ENCODE measurements at regions not wholly inside any gene's neighbourhood (a gene's known extent, or its start where the extent isn't known, plus 50 kb on each side); places are given as distances from the start of the nearest gene placed in this dataset.
A peak's percentile ranks its signal among the peaks of the same experiment; 100 is the strongest.

GRCh38 chr11:123313262-123313661 lies 116.8 kb upstream of the GRAMD1B start (continued):
- TF ChIP-seq, protein P1, sequence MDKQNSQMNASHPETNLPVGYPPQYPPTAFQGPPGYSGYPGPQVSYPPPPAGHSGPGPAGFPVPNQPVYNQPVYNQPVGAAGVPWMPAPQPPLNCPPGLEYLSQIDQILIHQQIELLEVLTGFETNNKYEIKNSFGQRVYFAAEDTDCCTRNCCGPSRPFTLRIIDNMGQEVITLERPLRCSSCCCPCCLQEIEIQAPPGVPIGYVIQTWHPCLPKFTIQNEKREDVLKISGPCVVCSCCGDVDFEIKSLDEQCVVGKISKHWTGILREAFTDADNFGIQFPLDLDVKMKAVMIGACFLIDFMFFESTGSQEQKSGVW (CRISPR knock-in tag; IDR thresholded peaks at IDR 0.05; ENCODE audit: borderline replicate concordance): no peak
- TF ChIP-seq ZKSCAN5 (CRISPR knock-in tag; IDR thresholded peaks at IDR 0.05) (no peak), ZNF275 (CRISPR knock-in tag; IDR thresholded peaks at IDR 0.05; ENCODE audit: borderline replicate concordance) (no peak), ZNF773 (CRISPR knock-in tag; IDR thresholded peaks at IDR 0.05; ENCODE audit: borderline replicate concordance) (no peak), ZNF607 (CRISPR knock-in tag; IDR thresholded peaks at IDR 0.05; ENCODE audit: borderline replicate concordance) (no peak), SCMH1 (CRISPR knock-in tag; IDR thresholded peaks at IDR 0.05; ENCODE audit: borderline replicate concordance) (no peak), MAFK (conservative IDR thresholded peaks at IDR 0.05 in 1 of 2, IDR thresholded peaks at IDR 0.05 in 1 of 2; ENCODE audit: low read length in 2 of 2) (no peak), TARDBP (CRISPR knock-in tag; IDR thresholded peaks at IDR 0.05) (no peak), ZNF3 (CRISPR knock-in tag; IDR thresholded peaks at IDR 0.05) (no peak), RBM22 (optimal IDR thresholded peaks at IDR 0.05; ENCODE audit: low read length) (no peak)
- TF ChIP-seq, protein P2, sequence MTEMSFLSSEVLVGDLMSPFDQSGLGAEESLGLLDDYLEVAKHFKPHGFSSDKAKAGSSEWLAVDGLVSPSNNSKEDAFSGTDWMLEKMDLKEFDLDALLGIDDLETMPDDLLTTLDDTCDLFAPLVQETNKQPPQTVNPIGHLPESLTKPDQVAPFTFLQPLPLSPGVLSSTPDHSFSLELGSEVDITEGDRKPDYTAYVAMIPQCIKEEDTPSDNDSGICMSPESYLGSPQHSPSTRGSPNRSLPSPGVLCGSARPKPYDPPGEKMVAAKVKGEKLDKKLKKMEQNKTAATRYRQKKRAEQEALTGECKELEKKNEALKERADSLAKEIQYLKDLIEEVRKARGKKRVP (CRISPR knock-in tag; IDR thresholded peaks at IDR 0.05): no peak

GRCh38 chr11:123308077-123308476 lies 113.0 kb upstream of the CLMP start:
- FAIRE-seq (no peak), DNase-seq (ENCODE audit: low spot score) (no peak), ATAC-seq (no peak)
- CTCF ChIA-PET (ENCODE audit: low intra/inter-chr PET ratio, low total read pairs): no interaction called here
- no TSS peak for BruUV-seq (replicated peaks)
- peaks cover 0 to 42% of the 10 kb centered on the region in 2 experiments; a peak in 2 of 5 replicates for H3K27me3 ChIP-seq (ENCODE audit: control insufficient read depth in 1 of 2, insufficient read depth in 2 of 2, low read length in 2 of 2)
- H3K27ac ChIP-seq (ENCODE audit: extremely low read length, insufficient read depth, low read length): no peak overlapping the region
- no peak overlapping the region for H3K4me2 ChIP-seq (ENCODE audit: low read depth, low read length)
- H4K20me1 ChIP-seq (ENCODE audit: insufficient read depth, low read length): no peaks in the 10 kb centered on the region
- intact Hi-C loops (cut with micrococcal nuclease; ENCODE audit: unreplicated experiment): no loop called here
- no peak overlapping the region for H3K9ac ChIP-seq (ENCODE audit: insufficient read depth, low read depth, low read length)
- H2AFZ ChIP-seq (ENCODE audit: low read length): no peak overlapping the region
- in situ Hi-C loops (cut with HindIII; ENCODE audit: extremely low pct_ligation_motif_present, low pct_unique_long_range_greater_than_20kb): no loop called here
- no peak for TF ChIP-seq ONECUT2 (CRISPR knock-in tag; IDR thresholded peaks at IDR 0.05)
- TF ChIP-seq ZNF704 (CRISPR knock-in tag; IDR thresholded peaks at IDR 0.05; ENCODE audit: borderline replicate concordance): no peak
- no peak for TF ChIP-seq BCL6 (CRISPR knock-in tag; IDR thresholded peaks at IDR 0.05)
- TF ChIP-seq, protein P3, sequence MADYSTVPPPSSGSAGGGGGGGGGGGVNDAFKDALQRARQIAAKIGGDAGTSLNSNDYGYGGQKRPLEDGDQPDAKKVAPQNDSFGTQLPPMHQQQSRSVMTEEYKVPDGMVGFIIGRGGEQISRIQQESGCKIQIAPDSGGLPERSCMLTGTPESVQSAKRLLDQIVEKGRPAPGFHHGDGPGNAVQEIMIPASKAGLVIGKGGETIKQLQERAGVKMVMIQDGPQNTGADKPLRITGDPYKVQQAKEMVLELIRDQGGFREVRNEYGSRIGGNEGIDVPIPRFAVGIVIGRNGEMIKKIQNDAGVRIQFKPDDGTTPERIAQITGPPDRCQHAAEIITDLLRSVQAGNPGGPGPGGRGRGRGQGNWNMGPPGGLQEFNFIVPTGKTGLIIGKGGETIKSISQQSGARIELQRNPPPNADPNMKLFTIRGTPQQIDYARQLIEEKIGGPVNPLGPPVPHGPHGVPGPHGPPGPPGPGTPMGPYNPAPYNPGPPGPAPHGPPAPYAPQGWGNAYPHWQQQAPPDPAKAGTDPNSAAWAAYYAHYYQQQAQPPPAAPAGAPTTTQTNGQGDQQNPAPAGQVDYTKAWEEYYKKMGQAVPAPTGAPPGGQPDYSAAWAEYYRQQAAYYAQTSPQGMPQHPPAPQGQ (CRISPR knock-in tag; IDR thresholded peaks at IDR 0.05; ENCODE audit: borderline replicate concordance): no peak
- peak; percentile 43; the same call in 1 of the 2 replicates for TF ChIP-seq CEBPB (IDR thresholded peaks at IDR 0.05; ENCODE audit: borderline replicate concordance, low read depth, low read length)
- no peaks in the 10 kb centered on the region for H3K79me2 ChIP-seq (ENCODE audit: insufficient read depth, low read length)
- 40% methylated on average over 7 of the region's 7 CpGs for WGBS (ENCODE audit: low lambda C conversion rate)
- H3K9me3 ChIP-seq (ENCODE audit: low read length): no peaks in the 10 kb centered on the region
- no peaks in the 10 kb centered on the region for H3K4me1 ChIP-seq (ENCODE audit: insufficient read depth, low read length)
- POLR2A ChIA-PET: no interaction called here
- no peak overlapping the region for H3K4me3 ChIP-seq (replicated peaks in 1 of 3; ENCODE audit: insufficient read depth in 1 of 3, low read depth in 2 of 3, low read length in 3 of 3)
- no peaks in the 10 kb centered on the region for H3K36me3 ChIP-seq (replicated peaks in 1 of 2; ENCODE audit: control insufficient read depth in 1 of 2, insufficient read depth in 2 of 2, low read length in 2 of 2)

Measured in HepG2 (cell line).